Prostate gland (tissue), 2 donors: ENCODE measurements at regions not wholly inside any gene's neighbourhood (a gene's known extent, or its start where the extent isn't known, plus 50 kb on each side); places are given as distances from the start of the nearest gene placed in this dataset.

ENCODE experiments used
- DNase-seq: peaks from one replicate; pipeline ENCODE4 v3.0.0-alpha.2; 2019; ENCODE audit warnings: low spot score
- H3K27ac ChIP-seq, 2 donors: fragments of 200-600 bp; sonication (generic); 2 replicates each; pipeline ENCODE4 v1.5.1; 2017 to 2019
- H3K27me3 ChIP-seq: fragments of 200-600 bp; sonication (generic); replicated peaks from 2 replicates; pipeline ENCODE4 v1.5.1; 2019; ENCODE audit not compliant: insufficient read depth
- H3K36me3 ChIP-seq, 2 donors: fragments of 200-600 bp; sonication (generic); 1 replicate in 1 of 2; 2 replicates in 1 of 2; pipeline versions ENCODE4 v1.5.1 to v1.8.1; 2017 to 2019
- H3K4me1 ChIP-seq: fragments of 200-600 bp; sonication (generic); replicated peaks from 2 replicates; pipeline ENCODE4 v1.5.1; 2019
- H3K4me3 ChIP-seq, 2 donors: fragments of 200-600 bp; sonication (generic); 2 replicates each; pipeline ENCODE4 v1.5.1; 2017 to 2019
- H3K9me3 ChIP-seq: fragments of 200-600 bp; sonication (generic); 2 replicates; pipeline ENCODE4 v1.5.1; 2017
- POLR2A ChIP-seq: fragments of 450-650 bp; IDR thresholded peaks from one replicate; pipeline ENCODE4 v1.6.1; 2016; ENCODE audit warnings: antibody characterized with exemption, mild to moderate bottlenecking
- POLR2AphosphoS5 ChIP-seq: sonication (generic); formaldehyde crosslinking; IDR thresholded peaks from one replicate; pipeline ENCODE4 v1.6.1; 2017; ENCODE audit warnings: antibody characterized with exemption
- WGBS: methylation state at CpG from one replicate; pipeline ENCODE4 v1.1.5; 2018; 5-methylcytosine and 5-hydroxymethylcytosine counted together
- intact Hi-C: fragments of 100-400 bp; cut with DNase I; formaldehyde crosslinking; loops from one replicate; pipeline ENCODE4 v1.14.2; 2022
- TF ChIP-seq, protein P1 (sequence below), 4 experiments: fragments of 200-600 bp in 2 of 4; fragments of 450-650 bp in 2 of 4; sonication (generic) in 2 of 4; IDR thresholded peaks; 1 replicate in 3 of 4; 2 replicates in 1 of 4; pipeline ENCODE4 v1.5.1; 2016 to 2019; ENCODE audit warnings: antibody characterized with exemption in 4 of 4, mild to moderate bottlenecking in 2 of 4, moderate library complexity in 2 of 4

DNA sequence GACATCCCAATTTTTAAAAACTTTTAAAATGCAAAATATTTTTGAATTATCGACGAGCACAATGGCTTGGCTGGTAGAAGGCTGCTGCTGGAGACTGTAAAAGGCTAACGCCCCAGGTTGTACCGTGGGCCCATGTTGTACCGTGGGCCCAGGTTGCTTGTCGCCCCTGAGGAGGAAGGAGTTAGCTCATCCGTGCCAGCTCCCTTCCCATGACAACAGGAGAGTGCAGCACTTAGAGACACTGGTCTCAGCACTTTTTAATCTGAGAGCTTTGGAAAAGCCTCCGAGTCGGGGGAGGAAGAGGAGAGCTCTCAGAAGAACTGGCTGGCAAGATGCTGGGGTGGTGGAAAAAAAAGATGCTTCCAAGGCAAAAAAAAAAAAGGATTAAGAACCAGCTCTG, 50.3 kb upstream of the CACNA1A start:
- DNase-seq = no peak
- intact Hi-C loops = no loop called here
- TF ChIP-seq, protein P1, sequence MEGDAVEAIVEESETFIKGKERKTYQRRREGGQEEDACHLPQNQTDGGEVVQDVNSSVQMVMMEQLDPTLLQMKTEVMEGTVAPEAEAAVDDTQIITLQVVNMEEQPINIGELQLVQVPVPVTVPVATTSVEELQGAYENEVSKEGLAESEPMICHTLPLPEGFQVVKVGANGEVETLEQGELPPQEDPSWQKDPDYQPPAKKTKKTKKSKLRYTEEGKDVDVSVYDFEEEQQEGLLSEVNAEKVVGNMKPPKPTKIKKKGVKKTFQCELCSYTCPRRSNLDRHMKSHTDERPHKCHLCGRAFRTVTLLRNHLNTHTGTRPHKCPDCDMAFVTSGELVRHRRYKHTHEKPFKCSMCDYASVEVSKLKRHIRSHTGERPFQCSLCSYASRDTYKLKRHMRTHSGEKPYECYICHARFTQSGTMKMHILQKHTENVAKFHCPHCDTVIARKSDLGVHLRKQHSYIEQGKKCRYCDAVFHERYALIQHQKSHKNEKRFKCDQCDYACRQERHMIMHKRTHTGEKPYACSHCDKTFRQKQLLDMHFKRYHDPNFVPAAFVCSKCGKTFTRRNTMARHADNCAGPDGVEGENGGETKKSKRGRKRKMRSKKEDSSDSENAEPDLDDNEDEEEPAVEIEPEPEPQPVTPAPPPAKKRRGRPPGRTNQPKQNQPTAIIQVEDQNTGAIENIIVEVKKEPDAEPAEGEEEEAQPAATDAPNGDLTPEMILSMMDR (IDR thresholded peaks at IDR 0.05) = no peak
- TF ChIP-seq POLR2AphosphoS5 (no peak), POLR2A (no peak)
- Histone ChIP-seq H3K4me3 (no peak overlapping the region), H3K9me3 (no peaks in the 10 kb centered on the region), H3K27me3 (no peaks in the 10 kb centered on the region), H3K36me3 (no peaks in the 10 kb centered on the region), H3K27ac (no peak overlapping the region), H3K4me1 (no peaks in the 10 kb centered on the region)
- 81% methylated on average over 9 of the region's 9 CpGs for WGBS
